ENCODE measurements at regions not wholly inside any gene's neighbourhood (a gene's known extent, or its start where the extent isn't known, plus 50 kb on each side); places are given as distances from the start of the nearest gene placed in this dataset.

- DNase-seq (ENCODE audit: low read depth) = no peak
Observed at GRCh38 chr12:115259968-115260747, 576.2 kb upstream of the TBX3 start.

- no peak for DNase-seq (ENCODE audit: low read depth)
Observed at GRCh38 chr12:115257791-115258190, 573.8 kb upstream of the TBX3 start.

- no peak for DNase-seq (ENCODE audit: low read depth)
Observed at GRCh38 chr12:115255962-115256361, 572.0 kb upstream of the TBX3 start.

- DNase-seq (ENCODE audit: low read depth) = no peak
Observed at GRCh38 chr12:115255257-115255656, 571.3 kb upstream of the TBX3 start.

- DNase-seq (ENCODE audit: low read depth) = no peak
Observed at GRCh38 chr12:115253049-115253448, 569.1 kb upstream of the TBX3 start.

- no peak for DNase-seq (ENCODE audit: low read depth)
Observed at GRCh38 chr12:115251727-115252126, 567.8 kb upstream of the TBX3 start.

- DNase-seq (ENCODE audit: low read depth) = no peak
Observed at GRCh38 chr12:115249671-115250278, 565.8 kb upstream of the TBX3 start.

- DNase-seq (ENCODE audit: low read depth) = no peak
Observed at GRCh38 chr12:115245020-115245419, 561.0 kb upstream of the TBX3 start.

GRCh38 chr12:115243933-115244628 is 560.1 kb upstream of the TBX3 start:
- no peak for DNase-seq (ENCODE audit: low read depth)

GRCh38 chr12:115240251-115240650 is 556.3 kb upstream of the TBX3 start:
- DNase-seq (ENCODE audit: low read depth) = no peak

GRCh38 chr12:115235880-115236279 is 551.9 kb upstream of the TBX3 start:
- DNase-seq (ENCODE audit: low read depth) = no peak

GRCh38 chr12:115233891-115234543 is 550.0 kb upstream of the TBX3 start:
- no peak for DNase-seq (ENCODE audit: low read depth)

- no peak for DNase-seq (ENCODE audit: low read depth)
Observed at GRCh38 chr12:115232455-115233156, 548.6 kb upstream of the TBX3 start.

GRCh38 chr12:115230606-115231005 is 546.6 kb upstream of the TBX3 start:
- DNase-seq (ENCODE audit: low read depth) = no peak

GRCh38 chr12:115229517-115229916 is 545.5 kb upstream of the TBX3 start:
- DNase-seq (ENCODE audit: low read depth) = no peak

- DNase-seq (ENCODE audit: low read depth) = no peak
Observed at GRCh38 chr12:115228434-115228833, 544.5 kb upstream of the TBX3 start.

GRCh38 chr12:115227137-115227615 is 543.2 kb upstream of the TBX3 start:
- DNase-seq (ENCODE audit: low read depth) = peak; percentile 76

- DNase-seq (ENCODE audit: low read depth) = no peak
Observed at GRCh38 chr12:115225845-115226244, 541.9 kb upstream of the TBX3 start.

- DNase-seq (ENCODE audit: low read depth) = no peak
Observed at GRCh38 chr12:115223991-115224390, 540.0 kb upstream of the TBX3 start.

- peak; percentile 49 for DNase-seq (ENCODE audit: low read depth)
Observed at GRCh38 chr12:115223322-115223721, 539.3 kb upstream of the TBX3 start.

GRCh38 chr12:115222220-115222619 is 538.2 kb upstream of the TBX3 start:
- no peak for DNase-seq (ENCODE audit: low read depth)

- peak; percentile 24 for DNase-seq (ENCODE audit: low read depth)
Observed at GRCh38 chr12:115216301-115216700, 532.3 kb upstream of the TBX3 start.
